HFFc6 (cell line): ENCODE measurements at regions not wholly inside any gene's neighbourhood (a gene's known extent, or its start where the extent isn't known, plus 50 kb on each side); places are given as distances from the start of the nearest gene placed in this dataset.

Experiments used
- DNase-seq: peaks from one replicate; pipeline ENCODE4 v3.0.0-alpha.2; 2018
- H3K27ac Mint-ChIP-seq: 2 replicates; pipeline ENCODE4 v1.8.0; 2020; ENCODE audit warnings: mild to moderate bottlenecking, mixed read lengths
- H3K27me3 Mint-ChIP-seq: 2 replicates; pipeline ENCODE4 v1.8.0; 2021; ENCODE audit warnings: mild to moderate bottlenecking, moderate library complexity, mixed read lengths; ENCODE audit not compliant: insufficient read depth
- H3K36me3 Mint-ChIP-seq: 2 replicates; pipeline ENCODE4 v1.8.0; 2021; ENCODE audit warnings: low read depth, mixed read lengths
- H3K4me1 Mint-ChIP-seq: 2 replicates; pipeline ENCODE4 v1.8.0; 2020; ENCODE audit warnings: low read depth, mixed read lengths
- H3K4me3 Mint-ChIP-seq: 2 replicates; pipeline ENCODE4 v1.8.0; 2020; ENCODE audit warnings: mild to moderate bottlenecking, moderate library complexity, mixed read lengths
- H3K9me3 Mint-ChIP-seq: 2 replicates; pipeline ENCODE4 v1.8.0; 2020; ENCODE audit warnings: mild to moderate bottlenecking, mixed read lengths
- TF ChIP-seq, protein P1 (sequence below): fragments of 200-600 bp; sonication (generic); IDR thresholded peaks from 2 replicates; pipeline ENCODE4 v1.5.0; 2021; ENCODE audit warnings: antibody characterized with exemption, mild to moderate bottlenecking

- H3K27me3 Mint-ChIP-seq = peaks cover 4% of the 10 kb centered on the region
- H3K9me3 Mint-ChIP-seq = peaks cover 60% of the 10 kb centered on the region
- H3K27ac Mint-ChIP-seq = no peak overlapping the region
- DNase-seq = no peak
- H3K4me3 Mint-ChIP-seq = no peak overlapping the region
- TF ChIP-seq, protein P1, sequence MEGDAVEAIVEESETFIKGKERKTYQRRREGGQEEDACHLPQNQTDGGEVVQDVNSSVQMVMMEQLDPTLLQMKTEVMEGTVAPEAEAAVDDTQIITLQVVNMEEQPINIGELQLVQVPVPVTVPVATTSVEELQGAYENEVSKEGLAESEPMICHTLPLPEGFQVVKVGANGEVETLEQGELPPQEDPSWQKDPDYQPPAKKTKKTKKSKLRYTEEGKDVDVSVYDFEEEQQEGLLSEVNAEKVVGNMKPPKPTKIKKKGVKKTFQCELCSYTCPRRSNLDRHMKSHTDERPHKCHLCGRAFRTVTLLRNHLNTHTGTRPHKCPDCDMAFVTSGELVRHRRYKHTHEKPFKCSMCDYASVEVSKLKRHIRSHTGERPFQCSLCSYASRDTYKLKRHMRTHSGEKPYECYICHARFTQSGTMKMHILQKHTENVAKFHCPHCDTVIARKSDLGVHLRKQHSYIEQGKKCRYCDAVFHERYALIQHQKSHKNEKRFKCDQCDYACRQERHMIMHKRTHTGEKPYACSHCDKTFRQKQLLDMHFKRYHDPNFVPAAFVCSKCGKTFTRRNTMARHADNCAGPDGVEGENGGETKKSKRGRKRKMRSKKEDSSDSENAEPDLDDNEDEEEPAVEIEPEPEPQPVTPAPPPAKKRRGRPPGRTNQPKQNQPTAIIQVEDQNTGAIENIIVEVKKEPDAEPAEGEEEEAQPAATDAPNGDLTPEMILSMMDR = no peak
- H3K36me3 Mint-ChIP-seq = peaks cover 10% of the 10 kb centered on the region
- no peaks in the 10 kb centered on the region for H3K4me1 Mint-ChIP-seq
Measured at GRCh38 chr2:129164220-129164949, 815.1 kb upstream of the RAB6C start.

DNA sequence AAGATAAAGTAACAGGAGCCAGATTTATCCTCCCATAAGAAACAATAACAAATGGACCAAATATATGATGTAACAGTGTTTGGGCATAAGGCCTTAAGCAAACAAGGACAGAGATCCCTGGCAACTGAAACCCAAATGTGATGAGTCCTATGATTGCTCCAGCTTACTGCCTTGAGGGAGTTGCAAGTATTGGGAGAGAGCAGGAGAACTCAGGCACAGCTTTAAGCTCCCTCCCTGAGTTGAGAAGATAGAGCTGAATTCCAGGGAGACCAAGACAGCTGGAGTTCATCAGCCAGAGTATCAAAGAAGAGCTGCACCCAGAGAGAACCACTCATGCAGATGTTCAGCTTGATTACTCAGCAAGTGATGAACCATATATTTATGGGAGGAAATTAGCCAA, 814.5 kb upstream of the RAB6C start:
- Mint-ChIP-seq H3K4me1 (no peaks in the 10 kb centered on the region), H3K9me3 (peaks cover 60% of the 10 kb centered on the region), H3K27ac (no peak overlapping the region), H3K36me3 (peaks cover 10% of the 10 kb centered on the region), H3K27me3 (peaks cover 4% of the 10 kb centered on the region), H3K4me3 (no peak overlapping the region)
- TF ChIP-seq, protein P1 = no peak
- DNase-seq = no peak

DNA sequence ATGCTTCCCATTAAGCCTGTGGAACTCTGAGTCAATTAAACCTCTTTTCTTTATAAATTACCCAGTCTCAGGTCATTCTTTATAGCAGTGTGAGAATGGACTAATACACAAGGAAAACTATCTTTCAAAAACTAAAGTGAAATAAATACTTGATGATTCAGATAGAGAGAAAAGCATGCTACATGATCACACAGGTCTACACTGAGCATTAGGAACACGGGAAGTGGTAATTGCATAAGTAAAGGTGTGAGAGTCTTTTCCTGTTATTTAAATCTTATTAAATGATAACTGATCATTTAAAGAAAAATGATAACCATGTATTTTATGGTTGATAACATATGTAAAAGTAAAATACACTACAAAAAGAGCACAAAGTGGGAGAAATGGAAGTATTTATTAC, 812.0 kb upstream of the RAB6C start:
- Mint-ChIP-seq H3K36me3 (peaks cover 5% of the 10 kb centered on the region; the same call in 1 of the 2 replicates), H3K27me3 (peaks cover 4% of the 10 kb centered on the region), H3K4me1 (no peaks in the 10 kb centered on the region), H3K4me3 (no peak overlapping the region), H3K9me3 (peaks cover 52% of the 10 kb centered on the region), H3K27ac (no peak overlapping the region)
- no peak for DNase-seq
- TF ChIP-seq, protein P1 = no peak

GRCh38 chr2:129170570-129170969, 808.9 kb upstream of the RAB6C start:
- H3K27ac Mint-ChIP-seq = no peak overlapping the region
- H3K36me3 Mint-ChIP-seq = peaks cover 5% of the 10 kb centered on the region; the same call in 1 of the 2 replicates
- H3K27me3 Mint-ChIP-seq = peaks cover 1% of the 10 kb centered on the region; the same call in 1 of the 2 replicates
- H3K4me1 Mint-ChIP-seq = no peaks in the 10 kb centered on the region
- TF ChIP-seq, protein P1 = no peak
- H3K9me3 Mint-ChIP-seq = peaks cover 36% of the 10 kb centered on the region
- DNase-seq = no peak
- no peak overlapping the region for H3K4me3 Mint-ChIP-seq

GRCh38 chr2:129174143-129174542, 805.3 kb upstream of the RAB6C start:
- Mint-ChIP-seq H3K4me1 (no peaks in the 10 kb centered on the region), H3K4me3 (no peak overlapping the region), H3K27me3 (no peaks in the 10 kb centered on the region), H3K27ac (no peak overlapping the region), H3K36me3 (no peaks in the 10 kb centered on the region), H3K9me3 (peaks cover 37% of the 10 kb centered on the region)
- no peak for DNase-seq
- TF ChIP-seq, protein P1 = no peak
